H1 (cell line): ENCODE measurements at regions not wholly inside any gene's neighbourhood (a gene's known extent, or its start where the extent isn't known, plus 50 kb on each side); places are given as distances from the start of the nearest gene placed in this dataset.

Experiments
- CTCF ChIA-PET: fragments of 300-600 bp; sonication (Branson Sonifier 250); formaldehyde crosslinking; loops from one replicate; lab custom pipeline; 2021; ENCODE audit not compliant: partially characterized antibody; lab: Charles Lee
- POLR2A ChIA-PET: fragments of 300-600 bp; sonication (Branson Sonifier 250); formaldehyde crosslinking; loops from one replicate; lab custom pipeline; 2021; ENCODE audit warnings: inconsistent platforms; ENCODE audit not compliant: partially characterized antibody; lab: Charles Lee
- DNase-seq, 2 experiments: peaks; one replicate each; pipeline versions ENCODE4 v3.0.0 to v3.0.0-alpha.2; 2010 to 2022; ENCODE audit warnings: low spot score in 2 of 2, low read depth in 1 of 2, mixed read lengths in 1 of 2
- FAIRE-seq: peaks from 2 replicates; lab custom pipeline; 2011; peaks lifted over from hg19 to GRCh38; lab: Jason Lieb, UNC
- H2AFZ ChIP-seq: 2 replicates; pipeline ENCODE4 v1.8.1; 2012; ENCODE audit warnings: low read length, inconsistent platforms
- H2AK5ac ChIP-seq: 2 replicates; pipeline ENCODE4 v1.6.1; 2013; ENCODE audit warnings: low read depth, low read length
- H2BK120ac ChIP-seq: replicated peaks from 2 replicates; pipeline ENCODE3; 2013; ENCODE audit warnings: low read depth, low read length, inconsistent platforms
- H2BK12ac ChIP-seq: 2 replicates; pipeline ENCODE4 v1.6.1; 2013; ENCODE audit warnings: low read depth, low read length
- H2BK15ac ChIP-seq: 2 replicates; pipeline ENCODE4 v1.6.1; 2013; ENCODE audit warnings: low read length
- H2BK20ac ChIP-seq: 2 replicates; pipeline ENCODE4 v1.6.1; 2013; ENCODE audit warnings: low read length
- H2BK5ac ChIP-seq: 2 replicates; pipeline ENCODE4 v1.6.1; 2013; ENCODE audit warnings: low read depth, low read length
- H3K14ac ChIP-seq: 2 replicates; pipeline ENCODE4 v1.6.1; 2013; ENCODE audit warnings: inconsistent platforms; ENCODE audit not compliant: insufficient read length
- H3K18ac ChIP-seq: 2 replicates; pipeline ENCODE4 v1.6.1; 2013; ENCODE audit warnings: low read length; ENCODE audit errors: extremely low read depth
- H3K23ac ChIP-seq: 2 replicates; pipeline ENCODE4 v1.6.1; 2013; ENCODE audit warnings: inconsistent platforms; ENCODE audit not compliant: insufficient read length
- H3K23me2 ChIP-seq: 2 replicates; pipeline ENCODE4 v1.6.1; 2013; ENCODE audit warnings: low read depth, low read length
- H3K27ac ChIP-seq: 2 replicates; pipeline ENCODE4 v1.6.1; 2011; ENCODE audit warnings: low read depth, low read length, inconsistent platforms
- H3K27me3 ChIP-seq, 4 experiments: replicated peaks in 1 of 4; 1 replicate in 1 of 4; 2 replicates in 3 of 4; pipeline versions ENCODE4 v1.6.1 to v1.8.1; 2011 to 2013; ENCODE audit warnings: low read length in 3 of 4, mild to moderate bottlenecking in 3 of 4, inconsistent platforms in 2 of 4, mixed read lengths in 2 of 4, moderate library complexity in 1 of 4; ENCODE audit not compliant: control insufficient read depth in 3 of 4, insufficient read depth in 3 of 4; ENCODE audit errors: extremely low read depth in 1 of 4
- H3K36me3 ChIP-seq, 4 experiments: 2 replicates each; pipeline versions ENCODE4 v1.6.1 to v1.8.1; 2011 to 2013; ENCODE audit warnings: mild to moderate bottlenecking in 4 of 4, low read length in 3 of 4, moderate library complexity in 2 of 4, control low read depth in 1 of 4, inconsistent platforms in 1 of 4; ENCODE audit not compliant: insufficient read depth in 4 of 4, control insufficient read depth in 2 of 4
- H3K4ac ChIP-seq: replicated peaks from 2 replicates; pipeline ENCODE3; 2013; ENCODE audit warnings: low read length, low read depth, mixed read lengths, inconsistent platforms; ENCODE audit not compliant: insufficient read length
- H3K4me1 ChIP-seq, 4 experiments: replicated peaks in 1 of 4; 1 replicate in 1 of 4; 2 replicates in 3 of 4; pipeline versions ENCODE4 v1.6.1 to v1.8.1; 2011 to 2013; ENCODE audit warnings: low read length in 3 of 4, inconsistent platforms in 2 of 4, mixed read lengths in 1 of 4; ENCODE audit not compliant: insufficient read depth in 4 of 4, control insufficient read depth in 3 of 4
- H3K4me2 ChIP-seq, 2 experiments: 2 replicates each; pipeline versions ENCODE4 v1.6.1 to v1.8.1; 2011 to 2013; ENCODE audit warnings: low read depth in 2 of 2, low read length in 2 of 2, control low read depth in 1 of 2, inconsistent platforms in 1 of 2, mild to moderate bottlenecking in 1 of 2; ENCODE audit not compliant: insufficient read depth in 1 of 2
- H3K4me3 ChIP-seq, 4 experiments: fragments of 200-600, 300-600 bp in 1 of 4; sonication (generic), shearing (Covaris generic), sonication (Bioruptor Twin) in 1 of 4; 2 replicates each; pipeline versions ENCODE4 v1.5.1 to v1.8.1; 2011 to 2016; ENCODE audit warnings: low read length in 4 of 4, low read depth in 3 of 4, control low read depth in 2 of 4, inconsistent platforms in 2 of 4, mild to moderate bottlenecking in 2 of 4, mixed read lengths in 1 of 4, moderate library complexity in 1 of 4; ENCODE audit not compliant: insufficient read depth in 2 of 4; ENCODE audit errors: extremely low read depth in 1 of 4
- H3K56ac ChIP-seq: replicated peaks from 2 replicates; pipeline ENCODE3; 2013; ENCODE audit warnings: low read depth, mild to moderate bottlenecking, mixed read lengths, low read length, inconsistent platforms; ENCODE audit not compliant: insufficient read length
- H3K79me1 ChIP-seq: 2 replicates; pipeline ENCODE4 v1.6.1; 2013; ENCODE audit warnings: low read depth, low read length, control low read depth
- H3K79me2 ChIP-seq, 2 experiments: 2 replicates each; pipeline versions ENCODE4 v1.6.1 to v1.8.1; 2012 to 2013; ENCODE audit warnings: low read length in 2 of 2, mild to moderate bottlenecking in 2 of 2, inconsistent platforms in 1 of 2; ENCODE audit not compliant: insufficient read depth in 2 of 2, control insufficient read depth in 1 of 2
- H3K9ac ChIP-seq, 4 experiments: replicated peaks in 1 of 4; 1 replicate in 1 of 4; 2 replicates in 3 of 4; pipeline versions ENCODE4 v1.6.1 to v1.8.1; 2011 to 2013; ENCODE audit warnings: low read depth in 3 of 4, low read length in 3 of 4, control low read depth in 2 of 4, mild to moderate bottlenecking in 2 of 4, moderate library complexity in 2 of 4, inconsistent platforms in 1 of 4; ENCODE audit errors: extremely low read depth in 1 of 4
- H3K9me3 ChIP-seq, 2 experiments: 2 replicates each; pipeline versions ENCODE4 v1.6.1 to v1.8.1; 2012 to 2013; ENCODE audit warnings: mild to moderate bottlenecking in 2 of 2, moderate library complexity in 2 of 2, control low read depth in 1 of 2, inconsistent platforms in 1 of 2, low read depth in 1 of 2, low read length in 1 of 2, mixed read lengths in 1 of 2; ENCODE audit not compliant: insufficient read depth in 2 of 2
- H4K20me1 ChIP-seq, 2 experiments: replicated peaks in 1 of 2; 2 replicates each; pipeline versions ENCODE3 to v1.8.1; 2011 to 2013; ENCODE audit warnings: inconsistent platforms in 2 of 2, low read length in 2 of 2, mild to moderate bottlenecking in 1 of 2; ENCODE audit not compliant: insufficient read depth in 2 of 2, control insufficient read depth in 1 of 2
- H4K5ac ChIP-seq: 2 replicates; pipeline ENCODE4 v1.6.1; 2013; ENCODE audit warnings: low read length, low read depth, mixed read lengths, inconsistent platforms; ENCODE audit not compliant: insufficient read length
- H4K8ac ChIP-seq: 2 replicates; pipeline ENCODE4 v1.8.0; 2013; ENCODE audit warnings: mild to moderate bottlenecking, moderate library complexity, low read length, inconsistent platforms; ENCODE audit not compliant: insufficient read depth; ENCODE audit errors: extremely low read depth
- H4K91ac ChIP-seq: replicated peaks from 2 replicates; pipeline ENCODE3; 2013; ENCODE audit warnings: low read length, mixed read lengths, inconsistent platforms; ENCODE audit not compliant: insufficient read length
- ASH2L ChIP-seq: fragments of 200-600, 300-600 bp; sonication (generic); IDR thresholded peaks from one replicate; pipeline ENCODE4 v1.7.1; 2017; ENCODE audit warnings: low read length
- CTCF ChIP-seq, 3 experiments: IDR thresholded peaks; 1 replicate in 2 of 3; 2 replicates in 1 of 3; pipeline versions ENCODE4 v1.5.1 to v1.6.1; 2011; ENCODE audit warnings: low read length in 3 of 3, mild to moderate bottlenecking in 3 of 3, inconsistent platforms in 2 of 3, low read depth in 1 of 3, moderate library complexity in 1 of 3; ENCODE audit not compliant: insufficient read depth in 1 of 3; ENCODE audit errors: control extremely low read depth in 1 of 3
- MAX ChIP-seq: IDR thresholded peaks from 2 replicates; pipeline ENCODE4 v1.6.1; 2012; ENCODE audit warnings: inconsistent platforms
- NANOG ChIP-seq: IDR thresholded peaks from 2 replicates; pipeline ENCODE4 v1.6.1; 2011; ENCODE audit warnings: low read length, low read depth, mild to moderate bottlenecking, inconsistent platforms; ENCODE audit not compliant: insufficient read depth, poor library complexity, severe bottlenecking
- PHF8 ChIP-seq: fragments of 200-600 bp; sonication (generic); conservative IDR thresholded peaks from 2 replicates; pipeline ENCODE4 v1.7.1; 2012; ENCODE audit warnings: low read depth, mild to moderate bottlenecking, inconsistent platforms, low read length, moderate library complexity
- RAD21 ChIP-seq, 2 experiments: IDR thresholded peaks in 1 of 2; conservative IDR thresholded peaks in 1 of 2; 2 replicates each; pipeline ENCODE4 v1.6.1; 2011; ENCODE audit warnings: low read depth in 2 of 2, low read length in 2 of 2, improper control_type of control experiment in 1 of 2, inconsistent platforms in 1 of 2, mild to moderate bottlenecking in 1 of 2, moderate library complexity in 1 of 2
- SRF ChIP-seq: IDR thresholded peaks from 2 replicates; pipeline ENCODE4 v1.6.1; 2011; ENCODE audit warnings: mild to moderate bottlenecking, low read depth, low read length, moderate library complexity
- WGBS, 2 experiments: shearing (Covaris generic) in 1 of 2; methylation state at CpG; one replicate each; pipeline versions ENCODE4 v1.1.6 to v1.1.7; 2013 to 2015; ENCODE audit warnings: low lambda C conversion rate in 2 of 2, mixed read lengths in 2 of 2, inconsistent platforms in 1 of 2, low coverage in 1 of 2, missing lambda C conversion rate in 1 of 2; ENCODE audit not compliant: insufficient replicate concordance in 2 of 2, insufficient coverage in 1 of 2, insufficient read length in 1 of 2; ENCODE audit errors: extremely low coverage in 1 of 2, missing lambda C conversion rate in 1 of 2; 5-methylcytosine and 5-hydroxymethylcytosine counted together

DNA sequence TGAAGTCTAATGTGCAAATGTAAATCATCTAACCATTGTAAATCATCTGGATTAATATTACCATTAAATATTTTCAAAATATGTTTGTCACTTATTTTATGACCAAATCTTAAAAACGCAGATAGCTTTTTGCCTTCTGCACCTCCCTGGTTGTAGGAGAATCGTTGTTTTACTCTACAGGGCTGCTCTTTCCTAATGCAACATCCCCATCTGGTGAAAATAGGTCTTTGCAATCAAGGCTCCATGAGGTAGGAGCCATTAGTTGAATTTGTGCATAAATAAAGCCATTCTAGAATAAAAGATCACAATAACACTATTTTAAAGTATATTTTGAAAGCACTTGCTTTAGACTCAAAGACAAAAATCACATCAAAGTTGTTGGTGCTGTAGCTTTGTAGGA lies 535.6 kb upstream of the AGTR1 start:
- Histone ChIP-seq H3K27me3 (no peaks in the 10 kb centered on the region), H4K8ac (no peak overlapping the region), H3K23ac (no peak overlapping the region), H3K18ac (no peak overlapping the region), H3K4me2 (no peak overlapping the region), H4K20me1 (no peaks in the 10 kb centered on the region), H3K9me3 (peaks cover 4 to 6% of the 10 kb centered on the region in 2 experiments; a peak in 1 of 4 replicates), H4K91ac (no peak overlapping the region), H3K9ac (no peak overlapping the region), H3K79me2 (no peaks in the 10 kb centered on the region), H2AK5ac (no peak overlapping the region), H2BK20ac (no peak overlapping the region), H2BK120ac (no peak overlapping the region), H3K27ac (no peak overlapping the region), H3K4ac (no peak overlapping the region), H3K79me1 (no peaks in the 10 kb centered on the region), H3K14ac (no peak overlapping the region), H2BK15ac (no peak overlapping the region), H3K36me3 (no peaks in the 10 kb centered on the region), H3K23me2 (no peaks in the 10 kb centered on the region), H3K4me3 (no peak overlapping the region), H2AFZ (no peak overlapping the region), H2BK5ac (no peak overlapping the region), H3K4me1 (no peaks in the 10 kb centered on the region), H4K5ac (no peak overlapping the region), H2BK12ac (no peak overlapping the region), H3K56ac (no peak overlapping the region)
- DNase-seq (no peak), FAIRE-seq (no peak)
- 89% methylated on average over 2 of the region's 2 CpGs; no CpG with 5 or more reads in 1 of the 2 experiments for WGBS, 2 experiments
- ChIA-PET POLR2A (no interaction called here), CTCF (interaction anchor here (0.6 to 1.7 kb wide), 11 partner anchors 11 to 719 kb away, joined by 3 to 7 read pairs (median 3); no protein-coding TSS in a partner anchor)
- peak in 2 of 3 experiments; percentile 18 to 40; a peak in 2 of 4 replicates for TF ChIP-seq CTCF (IDR thresholded peaks at IDR 0.05; ENCODE audit: control extremely low read depth in 1 of 3, insufficient read depth in 1 of 3, low read depth in 1 of 3, low read length in 3 of 3)
- no peak for TF ChIP-seq PHF8
- peak; percentile 70 to 75 for TF ChIP-seq RAD21 (IDR thresholded peaks at IDR 0.05 in 1 of 2, conservative IDR thresholded peaks at IDR 0.05 in 1 of 2; ENCODE audit: low read depth in 2 of 2, low read length in 2 of 2)
- TF ChIP-seq MAX = no peak
- TF ChIP-seq SRF = no peak
- no peak for TF ChIP-seq NANOG
- TF ChIP-seq ASH2L = no peak
